Glomerular endothelial cell (primary cell): ENCODE measurements at regions not wholly inside any gene's neighbourhood (a gene's known extent, or its start where the extent isn't known, plus 50 kb on each side); places are given as distances from the start of the nearest gene placed in this dataset.
A peak's percentile ranks its signal among the peaks of the same experiment; 100 is the strongest.
"Not testable (repeated sequence)": the region's sequence is repeated elsewhere in the genome, so short reads cannot be mapped to it uniquely, and the experiment has no call there.

Experiments used
- DNase-seq: peaks from one replicate; pipeline ENCODE4 v3.0.0-alpha.2; 2011; ENCODE audit warnings: low read depth, low spot score; ENCODE audit errors: extremely low read depth

- DNase-seq: no peak
Observed at GRCh38 chr18:64372850-64373249, 224.0 kb upstream of the LINC00305 start.

GRCh38 chr18:64369830-64370440 lies 221.0 kb upstream of the LINC00305 start:
- DNase-seq: not testable (repeated sequence)

GRCh38 chr18:64365106-64365505 lies 216.2 kb upstream of the LINC00305 start:
- peak; percentile 36 for DNase-seq

- no peak for DNase-seq
Observed at GRCh38 chr18:64337673-64338072, 188.8 kb upstream of the LINC00305 start.

GRCh38 chr18:64337018-64337417 lies 188.1 kb upstream of the LINC00305 start:
- no peak for DNase-seq

GRCh38 chr18:64334748-64335147 lies 185.9 kb upstream of the LINC00305 start:
- no peak for DNase-seq

- DNase-seq: peak; percentile 67
Observed at GRCh38 chr18:64333584-64333983, 184.7 kb upstream of the LINC00305 start.

GRCh38 chr18:64332835-64333234 lies 183.9 kb upstream of the LINC00305 start:
- peak; percentile 9 for DNase-seq

- no peak for DNase-seq
Observed at GRCh38 chr18:64331419-64331818, 182.5 kb upstream of the LINC00305 start.

- no peak for DNase-seq
Observed at GRCh38 chr18:64330931-64331330, 182.0 kb upstream of the LINC00305 start.

GRCh38 chr18:64330161-64330560 lies 181.3 kb upstream of the LINC00305 start:
- peak; percentile 14 for DNase-seq

GRCh38 chr18:64322189-64322588 lies 173.3 kb upstream of the LINC00305 start:
- no peak for DNase-seq

GRCh38 chr18:64318547-64318946 lies 169.7 kb upstream of the LINC00305 start:
- no peak for DNase-seq

GRCh38 chr18:64311859-64312258 lies 163.0 kb upstream of the LINC00305 start:
- DNase-seq: no peak

GRCh38 chr18:64295839-64296238 lies 147.0 kb upstream of the LINC00305 start:
- no peak for DNase-seq

- no peak for DNase-seq
Observed at GRCh38 chr18:64294967-64295366, 146.1 kb upstream of the LINC00305 start.

- no peak for DNase-seq
Observed at GRCh38 chr18:64288432-64288831, 139.5 kb upstream of the LINC00305 start.

- no peak for DNase-seq
Observed at GRCh38 chr18:64287926-64288325, 139.0 kb upstream of the LINC00305 start.

GRCh38 chr18:64283059-64283458 lies 134.2 kb upstream of the LINC00305 start:
- no peak for DNase-seq

- no peak for DNase-seq
Observed at GRCh38 chr18:64278026-64278425, 129.1 kb upstream of the LINC00305 start.

GRCh38 chr18:64276311-64277090 lies 127.6 kb upstream of the LINC00305 start:
- DNase-seq: peak; percentile 44

- no peak for DNase-seq
Observed at GRCh38 chr18:64275593-64276300, 126.9 kb upstream of the LINC00305 start.
